SU-DHL-6 (cell line): ENCODE measurements at regions not wholly inside any gene's neighbourhood (a gene's known extent, or its start where the extent isn't known, plus 50 kb on each side); places are given as distances from the start of the nearest gene placed in this dataset.

Experiments used
- H2AFZ ChIP-seq: fragments of 200-600 bp; sonication (generic); 2 replicates; pipeline ENCODE4 v1.6.1; 2014; ENCODE audit warnings: low read depth, mild to moderate bottlenecking, moderate library complexity, mixed read lengths, antibody characterized with exemption, low read length; ENCODE audit not compliant: severe bottlenecking
- H3F3A ChIP-seq: fragments of 200-600 bp; shearing (Covaris generic); 2 replicates; pipeline ENCODE4 v1.6.0; 2016; ENCODE audit warnings: antibody characterized with exemption, mild to moderate bottlenecking; ENCODE audit not compliant: insufficient read depth
- H3K27ac ChIP-seq: fragments of 200-600 bp; sonication (generic); 2 replicates; pipeline ENCODE4 v1.5.1; 2016; ENCODE audit warnings: low read depth, mild to moderate bottlenecking, low read length, moderate library complexity, mixed read lengths
- H3K27me3 ChIP-seq: fragments of 200-600 bp; sonication (generic), shearing (Covaris generic); 2 replicates; pipeline ENCODE4 v1.6.0; 2014; ENCODE audit warnings: mild to moderate bottlenecking, low read length
- H3K36me3 ChIP-seq: fragments of 200-600 bp; sonication (generic); 2 replicates; pipeline ENCODE4 v1.6.1; 2014; ENCODE audit warnings: mild to moderate bottlenecking, low read length, mixed read lengths
- H3K4me2 ChIP-seq: fragments of 300-600, 200-600 bp; shearing (Covaris generic), sonication (generic); 2 replicates; pipeline ENCODE4 v1.6.0; 2014; ENCODE audit warnings: low read length, low read depth, mild to moderate bottlenecking; ENCODE audit not compliant: poor library complexity, severe bottlenecking
- H3K4me3 ChIP-seq: fragments of 200-600 bp; sonication (generic); 2 replicates; pipeline ENCODE4 v1.5.1; 2014; ENCODE audit warnings: antibody characterized with exemption, low read length, mild to moderate bottlenecking, mixed read lengths; ENCODE audit not compliant: insufficient read depth, poor library complexity, severe bottlenecking
- H3K79me2 ChIP-seq: fragments of 200-600 bp; sonication (generic); 2 replicates; pipeline ENCODE4 v1.6.1; 2014; ENCODE audit warnings: mild to moderate bottlenecking, low read length, moderate library complexity; ENCODE audit not compliant: insufficient read depth
- H3K9ac ChIP-seq: fragments of 200-600 bp; sonication (generic); 2 replicates; pipeline ENCODE4 v1.7.0; 2014; ENCODE audit warnings: mild to moderate bottlenecking, low read length
- H3K9me2 ChIP-seq: fragments of 200-600 bp; sonication (generic); replicated peaks from 2 replicates; pipeline ENCODE4 v1.6.1; 2014; ENCODE audit warnings: low read length; ENCODE audit not compliant: insufficient read depth
- H3K9me3 ChIP-seq: fragments of 200-600 bp; sonication (generic); 2 replicates; pipeline ENCODE4 v1.6.1; 2014; ENCODE audit warnings: low read length, mixed read lengths; ENCODE audit not compliant: insufficient read depth
- H4K20me1 ChIP-seq: fragments of 200-600 bp; sonication (generic); 2 replicates; pipeline ENCODE4 v1.6.1; 2014; ENCODE audit warnings: low read depth, mild to moderate bottlenecking, antibody characterized with exemption, low read length, moderate library complexity, mixed read lengths
- CTCF ChIP-seq: fragments of 200-600 bp; sonication (generic); IDR thresholded peaks from one replicate; pipeline ENCODE4 v1.5.1; 2017; ENCODE audit warnings: antibody characterized with exemption, mild to moderate bottlenecking, low read length, moderate library complexity; ENCODE audit not compliant: insufficient read depth, poor library complexity, severe bottlenecking
- EZH2phosphoT487 ChIP-seq: fragments of 200-600 bp; sonication (generic), shearing (Covaris generic); conservative IDR thresholded peaks from 2 replicates; pipeline ENCODE4 v1.6.1; 2018; ENCODE audit warnings: mild to moderate bottlenecking, antibody characterized with exemption, low read length, moderate library complexity, mixed read lengths

GRCh38 chr6:25052181-25052580 is 116.4 kb upstream of the RIPOR2 start:
- H4K20me1 ChIP-seq: no peaks in the 10 kb centered on the region
- TF ChIP-seq EZH2phosphoT487 (no peak), CTCF (no peak)
- no peak overlapping the region for H3K4me2 ChIP-seq
- no peak overlapping the region for H2AFZ ChIP-seq
- H3K27me3 ChIP-seq: no peaks in the 10 kb centered on the region
- H3K9me2 ChIP-seq: no peaks in the 10 kb centered on the region
- H3K79me2 ChIP-seq: no peaks in the 10 kb centered on the region
- H3F3A ChIP-seq: no peaks in the 10 kb centered on the region
- no peak overlapping the region for H3K9ac ChIP-seq
- H3K36me3 ChIP-seq: no peaks in the 10 kb centered on the region
- no peaks in the 10 kb centered on the region for H3K9me3 ChIP-seq
- H3K4me3 ChIP-seq: no peak overlapping the region
- H3K27ac ChIP-seq: no peak overlapping the region

- Histone ChIP-seq H3K9me2 (no peaks in the 10 kb centered on the region), H4K20me1 (no peaks in the 10 kb centered on the region), H3K9ac (no peak overlapping the region), H3K27me3 (no peaks in the 10 kb centered on the region), H3F3A (no peaks in the 10 kb centered on the region), H3K79me2 (no peaks in the 10 kb centered on the region), H2AFZ (no peak overlapping the region), H3K27ac (no peak overlapping the region), H3K4me3 (no peak overlapping the region), H3K4me2 (no peak overlapping the region), H3K36me3 (no peaks in the 10 kb centered on the region), H3K9me3 (no peaks in the 10 kb centered on the region)
- no peak for TF ChIP-seq CTCF
- no peak for TF ChIP-seq EZH2phosphoT487
Measured at GRCh38 chr6:25053875-25054371, 118.2 kb upstream of the RIPOR2 start.

- no peaks in the 10 kb centered on the region for H3K79me2 ChIP-seq
- H3K9me2 ChIP-seq: no peaks in the 10 kb centered on the region
- H2AFZ ChIP-seq: no peak overlapping the region
- H4K20me1 ChIP-seq: no peaks in the 10 kb centered on the region
- no peaks in the 10 kb centered on the region for H3K27me3 ChIP-seq
- H3K36me3 ChIP-seq: no peaks in the 10 kb centered on the region
- H3F3A ChIP-seq: no peaks in the 10 kb centered on the region
- H3K9me3 ChIP-seq: no peaks in the 10 kb centered on the region
- TF ChIP-seq CTCF (no peak), EZH2phosphoT487 (no peak)
- no peak overlapping the region for H3K27ac ChIP-seq
- H3K9ac ChIP-seq: no peak overlapping the region
- no peak overlapping the region for H3K4me2 ChIP-seq
- H3K4me3 ChIP-seq: no peak overlapping the region
Measured at GRCh38 chr6:25054469-25054868, 118.7 kb upstream of the RIPOR2 start.
